HepG2 (cell line): ENCODE measurements at regions not wholly inside any gene's neighbourhood (a gene's known extent, or its start where the extent isn't known, plus 50 kb on each side); places are given as distances from the start of the nearest gene placed in this dataset.

Source experiments
- ATAC-seq: fragments of 200-7000 bp; cut with Tn5 transposase; 3 replicates; pipeline ENCODE4 v1.9.1; 2020; ENCODE audit warnings: mild to moderate bottlenecking, moderate library complexity
- BruUV-seq: library from RNA; stranded (reverse); fragments of 400-500 nt; replicated peaks from 2 replicates; lab custom pipeline; 2021; lab: Mats Ljungman, UMichigan
- CTCF ChIA-PET: fragments of 300-600 bp; formaldehyde crosslinking; extraction: SDS; loops from one replicate; lab custom pipeline; 2021; ENCODE audit warnings: low total read pairs, inconsistent platforms, low intra/inter-chr PET ratio; lab: Yijun Ruan, JAX
- POLR2A ChIA-PET: fragments of 350-600 bp; sonication (Branson Sonifier 250); formaldehyde crosslinking; loops from one replicate; lab custom pipeline; 2020; ENCODE audit warnings: antibody characterized with exemption, inconsistent platforms; lab: Yijun Ruan, JAX
- DNase-seq: peaks from one replicate; pipeline ENCODE4 v3.0.0-alpha.2; 2015; ENCODE audit warnings: low spot score
- FAIRE-seq: peaks from 3 replicates; lab custom pipeline; 2011; peaks lifted over from hg19 to GRCh38; lab: Jason Lieb, UNC
- H2AFZ ChIP-seq: one replicate; pipeline ENCODE4 v1.6.1; 2011; ENCODE audit warnings: low read length, inconsistent platforms
- H3K27ac ChIP-seq: fragments of 300-600 bp; 3 replicates; pipeline ENCODE4 v1.8.0; 2011; ENCODE audit warnings: mixed run types, mild to moderate bottlenecking, mixed read lengths, low read length, inconsistent platforms; ENCODE audit not compliant: insufficient read depth; ENCODE audit errors: extremely low read length
- H3K27me3 ChIP-seq, 2 experiments: fragments of 200-600 bp in 1 of 2; 2 replicates in 1 of 2; 3 replicates in 1 of 2; pipeline versions ENCODE4 v1.6.0 to v1.8.0; 2011; ENCODE audit warnings: low read length in 2 of 2, mild to moderate bottlenecking in 2 of 2, moderate library complexity in 2 of 2, inconsistent platforms in 1 of 2; ENCODE audit not compliant: insufficient read depth in 2 of 2, control insufficient read depth in 1 of 2
- H3K36me3 ChIP-seq, 2 experiments: fragments of 200-600 bp in 1 of 2; replicated peaks in 1 of 2; 2 replicates in 1 of 2; 3 replicates in 1 of 2; pipeline versions ENCODE4 v1.5.1 to v1.8.0; 2011; ENCODE audit warnings: low read length in 2 of 2, inconsistent platforms in 1 of 2; ENCODE audit not compliant: insufficient read depth in 2 of 2, control insufficient read depth in 1 of 2
- H3K4me1 ChIP-seq: 2 replicates; pipeline ENCODE4 v1.5.1; 2012; ENCODE audit warnings: low read length, inconsistent platforms; ENCODE audit not compliant: insufficient read depth
- H3K4me2 ChIP-seq: 2 replicates; pipeline ENCODE4 v1.6.0; 2011; ENCODE audit warnings: low read depth, low read length, inconsistent platforms
- H3K4me3 ChIP-seq, 3 experiments: fragments of 200-600 bp in 1 of 3; sonication (generic), shearing (Covaris generic) in 1 of 3; replicated peaks in 1 of 3; 2 replicates each; pipeline ENCODE4 v1.5.1; 2011 to 2016; ENCODE audit warnings: low read length in 3 of 3, inconsistent platforms in 2 of 3, low read depth in 2 of 3, mild to moderate bottlenecking in 2 of 3, control low read depth in 1 of 3, mixed read lengths in 1 of 3; ENCODE audit not compliant: insufficient read depth in 1 of 3
- H3K79me2 ChIP-seq: one replicate; pipeline ENCODE4 v1.6.1; 2011; ENCODE audit warnings: low read length, inconsistent platforms; ENCODE audit not compliant: insufficient read depth
- H3K9ac ChIP-seq: 2 replicates; pipeline ENCODE4 v1.6.0; 2011; ENCODE audit warnings: mild to moderate bottlenecking, low read depth, low read length, inconsistent platforms; ENCODE audit not compliant: insufficient read depth
- H3K9me3 ChIP-seq: 2 replicates; pipeline ENCODE4 v1.5.1; 2012; ENCODE audit warnings: mild to moderate bottlenecking, low read length
- H4K20me1 ChIP-seq: 2 replicates; pipeline ENCODE4 v1.6.0; 2011; ENCODE audit warnings: inconsistent platforms, mild to moderate bottlenecking, low read length, moderate library complexity; ENCODE audit not compliant: insufficient read depth
- CREB1 ChIP-seq, 2 experiments: fragments of 450-650 bp in 1 of 2; IDR thresholded peaks; 2 replicates each; pipeline ENCODE4 v1.6.1; 2016 to 2017; ENCODE audit warnings: control low read depth in 1 of 2, mild to moderate bottlenecking in 1 of 2, missing compliant biosample characterization in 1 of 2, missing genetic modification characterization in 1 of 2
- ETV6 ChIP-seq: sonication (generic); formaldehyde crosslinking; conservative IDR thresholded peaks from 2 replicates; pipeline ENCODE4 v1.4.0; 2020; ENCODE audit warnings: missing genetic modification reagents
- SAP130 ChIP-seq: IDR thresholded peaks from 2 replicates; pipeline ENCODE4 v1.6.1; 2016; ENCODE audit warnings: low read depth
- ZBTB3 ChIP-seq: sonication (generic); formaldehyde crosslinking; IDR thresholded peaks from 2 replicates; pipeline ENCODE4 v1.4.0; 2020; ENCODE audit warnings: low read depth, mild to moderate bottlenecking, moderate library complexity, missing genetic modification reagents, borderline replicate concordance
- ZFY ChIP-seq: sonication (generic); formaldehyde crosslinking; IDR thresholded peaks from 2 replicates; pipeline ENCODE4 v1.4.0; 2020; ENCODE audit warnings: missing genetic modification reagents
- ZNF138 ChIP-seq: sonication (generic); formaldehyde crosslinking; IDR thresholded peaks from 2 replicates; pipeline ENCODE4 v1.5.0; 2020; ENCODE audit warnings: mild to moderate bottlenecking, low read depth, missing genetic modification reagents
- ZNF251 ChIP-seq: sonication (generic); formaldehyde crosslinking; IDR thresholded peaks from 2 replicates; pipeline ENCODE4 v1.9.0; 2021; ENCODE audit warnings: mild to moderate bottlenecking, missing genetic modification reagents
- ZNF33A ChIP-seq: sonication (generic); formaldehyde crosslinking; IDR thresholded peaks from 2 replicates; pipeline ENCODE4 v1.5.1; 2020; ENCODE audit warnings: missing genetic modification reagents, mild to moderate bottlenecking, moderate library complexity, borderline replicate concordance
- ZNF546 ChIP-seq: sonication (generic); formaldehyde crosslinking; conservative IDR thresholded peaks from 2 replicates; pipeline ENCODE4 v1.8.1; 2023; ENCODE audit warnings: mild to moderate bottlenecking, missing genetic modification reagents
- ZNF614 ChIP-seq: IDR thresholded peaks from 2 replicates; pipeline ENCODE4 v1.6.1; 2018; ENCODE audit warnings: missing biosample characterization, missing genetic modification reagents, inconsistent platforms, borderline replicate concordance
- WGBS: methylation state at CpG from one replicate; pipeline ENCODE4 v1.1.6; 2017; ENCODE audit warnings: low lambda C conversion rate; 5-methylcytosine and 5-hydroxymethylcytosine counted together
- in situ Hi-C: cut with HindIII; loops from 2 replicates; pipeline ENCODE4 v1.10.0; 2017; ENCODE audit warnings: low pct_unique_long_range_greater_than_20kb; ENCODE audit not compliant: extremely low pct_ligation_motif_present
- intact Hi-C: fragments of 100-400 bp; cut with micrococcal nuclease; formaldehyde crosslinking; loops from one replicate; pipeline ENCODE4 v1.10.0; 2022; ENCODE audit not compliant: unreplicated experiment
- TF ChIP-seq, protein P1 (sequence below): sonication (generic); formaldehyde crosslinking; IDR thresholded peaks from 2 replicates; pipeline ENCODE4 v1.8.0; 2022; ENCODE audit warnings: mild to moderate bottlenecking, missing genetic modification reagents; ENCODE audit not compliant: insufficient replicate concordance
- TF ChIP-seq, protein P2 (sequence below): sonication (generic); formaldehyde crosslinking; IDR thresholded peaks from 2 replicates; pipeline ENCODE4 v1.4.0; 2020; ENCODE audit warnings: missing genetic modification reagents; ENCODE audit errors: not compliant biosample characterization

DNA sequence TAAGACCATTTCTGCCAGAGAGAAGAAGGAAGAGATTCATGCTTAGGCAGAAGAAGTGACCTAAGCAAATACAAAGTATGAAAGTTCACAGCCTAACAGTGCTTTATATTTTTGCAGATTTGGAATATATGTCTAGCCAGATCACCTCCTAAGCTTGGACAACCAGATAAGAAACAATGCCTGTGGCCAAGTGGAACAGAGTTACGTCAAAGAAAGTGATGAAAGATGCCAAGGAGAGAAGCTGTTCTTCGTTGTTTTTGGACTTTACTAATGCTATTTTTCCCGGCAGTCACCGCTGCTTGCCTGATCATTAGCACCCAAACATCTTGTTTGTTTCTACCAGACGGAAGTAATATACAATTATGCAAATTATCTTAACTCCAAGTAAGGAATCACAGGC is 489.2 kb upstream of the C1orf87 start:
- POLR2A ChIA-PET, result no interaction called here
- H4K20me1 ChIP-seq, result no peaks in the 10 kb centered on the region
- no peak overlapping the region for H2AFZ ChIP-seq
- FAIRE-seq, result no peak
- no peaks in the 10 kb centered on the region for H3K4me1 ChIP-seq
- in situ Hi-C loops, result no loop called here
- H3K36me3 ChIP-seq, result no peaks in the 10 kb centered on the region
- no peaks in the 10 kb centered on the region for H3K27me3 ChIP-seq
- TF ChIP-seq CREB1 (IDR thresholded peaks at IDR 0.05), result no peak
- TF ChIP-seq CREB1 (CRISPR knock-in tag; IDR thresholded peaks at IDR 0.05), result no peak
- TF ChIP-seq, protein P1, sequence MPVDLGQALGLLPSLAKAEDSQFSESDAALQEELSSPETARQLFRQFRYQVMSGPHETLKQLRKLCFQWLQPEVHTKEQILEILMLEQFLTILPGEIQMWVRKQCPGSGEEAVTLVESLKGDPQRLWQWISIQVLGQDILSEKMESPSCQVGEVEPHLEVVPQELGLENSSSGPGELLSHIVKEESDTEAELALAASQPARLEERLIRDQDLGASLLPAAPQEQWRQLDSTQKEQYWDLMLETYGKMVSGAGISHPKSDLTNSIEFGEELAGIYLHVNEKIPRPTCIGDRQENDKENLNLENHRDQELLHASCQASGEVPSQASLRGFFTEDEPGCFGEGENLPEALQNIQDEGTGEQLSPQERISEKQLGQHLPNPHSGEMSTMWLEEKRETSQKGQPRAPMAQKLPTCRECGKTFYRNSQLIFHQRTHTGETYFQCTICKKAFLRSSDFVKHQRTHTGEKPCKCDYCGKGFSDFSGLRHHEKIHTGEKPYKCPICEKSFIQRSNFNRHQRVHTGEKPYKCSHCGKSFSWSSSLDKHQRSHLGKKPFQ (CRISPR knock-in tag), result no peak
- no peak for TF ChIP-seq ZFY (CRISPR knock-in tag)
- no peak for TF ChIP-seq ZNF33A (CRISPR knock-in tag)
- TF ChIP-seq ETV6 (CRISPR knock-in tag), result no peak
- TF ChIP-seq ZBTB3 (CRISPR knock-in tag), result no peak
- TF ChIP-seq, protein P2, sequence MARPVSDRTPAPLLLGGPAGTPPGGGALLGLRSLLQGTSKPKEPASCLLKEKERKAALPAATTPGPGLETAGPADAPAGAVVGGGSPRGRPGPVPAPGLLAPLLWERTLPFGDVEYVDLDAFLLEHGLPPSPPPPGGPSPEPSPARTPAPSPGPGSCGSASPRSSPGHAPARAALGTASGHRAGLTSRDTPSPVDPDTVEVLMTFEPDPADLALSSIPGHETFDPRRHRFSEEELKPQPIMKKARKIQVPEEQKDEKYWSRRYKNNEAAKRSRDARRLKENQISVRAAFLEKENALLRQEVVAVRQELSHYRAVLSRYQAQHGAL, result no peak
- no peak for TF ChIP-seq ZNF251
- TF ChIP-seq SAP130 (CRISPR knock-in tag), result no peak
- TF ChIP-seq ZNF614 (CRISPR knock-in tag), result no peak
- no peak for TF ChIP-seq ZNF546 (CRISPR knock-in tag)
- no peak for TF ChIP-seq ZNF138 (CRISPR knock-in tag)
- ATAC-seq, result no peak
- no peak overlapping the region for H3K4me2 ChIP-seq
- no peak overlapping the region for H3K4me3 ChIP-seq
- H3K9ac ChIP-seq, result no peak overlapping the region
- H3K79me2 ChIP-seq, result no peaks in the 10 kb centered on the region
- no peak overlapping the region for H3K27ac ChIP-seq
- intact Hi-C loops, result no loop called here
- no peak for DNase-seq
- no peaks in the 10 kb centered on the region for H3K9me3 ChIP-seq
- BruUV-seq, result no TSS peak
- CTCF ChIA-PET, result no interaction called here
- WGBS, result 35% methylated on average over 5 of the region's 5 CpGs
